ENCODE measurements at regions not wholly inside any gene's neighbourhood (a gene's known extent, or its start where the extent isn't known, plus 50 kb on each side); places are given as distances from the start of the nearest gene placed in this dataset.

GRCh38 chr17:31595076-31595475 is 203.6 kb downstream of the RAB11FIP4 start:
- BruUV-seq (replicated peaks) = no TSS peak
- ChIA-PET POLR2A (no interaction called here), CTCF (interaction anchor here (1.2 to 2.0 kb wide), 2 partner anchors 127 to 248 kb away, joined by 3 to 7 read pairs; no protein-coding TSS in a partner anchor)
- no peak overlapping the region for H2AFZ ChIP-seq (ENCODE audit: low read depth, low read length)
- peaks cover 18% of the 10 kb centered on the region for H3K4me1 ChIP-seq (ENCODE audit: control insufficient read depth, extremely low read depth, insufficient read depth, low read length)
- no peaks in the 10 kb centered on the region for H4K20me1 ChIP-seq (replicated peaks; ENCODE audit: control insufficient read depth, extremely low read depth, insufficient read depth, low read length)
- no peak overlapping the region for H3K27ac ChIP-seq (ENCODE audit: insufficient read depth, low read depth, low read length)
- dilution Hi-C loops (cut with MboI; ENCODE audit: extremely low pct_ligation_motif_present, low sequenced_read_pairs) = no loop called here
- no peak overlapping the region for H3K9ac ChIP-seq (replicated peaks; ENCODE audit: extremely low read depth, insufficient read depth, low read length)
- no peak overlapping the region for H3K4me2 ChIP-seq (ENCODE audit: insufficient read depth, low read length)
- H3K36me3 ChIP-seq (ENCODE audit: control insufficient read depth in 2 of 2, extremely low read depth in 1 of 2, insufficient read depth in 2 of 2, low read length in 2 of 2) = no peaks in the 10 kb centered on the region
- H3K9me1 ChIP-seq (replicated peaks; ENCODE audit: control insufficient read depth, extremely low read depth, insufficient read depth, low read length) = no peaks in the 10 kb centered on the region
- H3K27me3 ChIP-seq (ENCODE audit: control insufficient read depth in 2 of 2, insufficient read depth in 2 of 2, low read length in 2 of 2) = no peaks in the 10 kb centered on the region
- no peak for DNase-seq (ENCODE audit: low read depth, low spot score)
- H3K79me2 ChIP-seq (ENCODE audit: control insufficient read depth, insufficient read depth, low read length) = no peaks in the 10 kb centered on the region
- no peak for TF ChIP-seq FOS (IDR thresholded peaks at IDR 0.05; ENCODE audit: borderline replicate concordance, insufficient read depth, low read length)
- TF ChIP-seq EZH2 (IDR thresholded peaks at IDR 0.05; ENCODE audit: borderline replicate concordance, low read depth, low read length, severe bottlenecking) = no peak
- TF ChIP-seq MYC (IDR thresholded peaks at IDR 0.05; ENCODE audit: low read depth, low read length) = no peak
- TF ChIP-seq, protein P1, sequence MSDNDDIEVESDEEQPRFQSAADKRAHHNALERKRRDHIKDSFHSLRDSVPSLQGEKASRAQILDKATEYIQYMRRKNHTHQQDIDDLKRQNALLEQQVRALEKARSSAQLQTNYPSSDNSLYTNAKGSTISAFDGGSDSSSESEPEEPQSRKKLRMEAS (IDR thresholded peaks at IDR 0.05; ENCODE audit: insufficient read depth, insufficient read length) = no peak
- no peak for TF ChIP-seq JUN (IDR thresholded peaks at IDR 0.05; ENCODE audit: borderline replicate concordance, insufficient read depth, insufficient read length, low read depth)
- no peak for TF ChIP-seq POLR2AphosphoS5 (IDR thresholded peaks at IDR 0.05; ENCODE audit: insufficient read depth, low read depth, low read length)
- TF ChIP-seq POLR2A (IDR thresholded peaks at IDR 0.05; ENCODE audit: low read depth, low read length) = no peak
- TF ChIP-seq CTCF (IDR thresholded peaks at IDR 0.05; ENCODE audit: extremely low read depth in 1 of 2, insufficient read depth in 1 of 2, low read depth in 1 of 2, low read length in 2 of 2) = no peak
- no peak for TF ChIP-seq GATA2 (IDR thresholded peaks at IDR 0.05; ENCODE audit: insufficient read depth, insufficient read length, low read depth, low read length)
- no peak overlapping the region for H3K4me3 ChIP-seq (replicated peaks in 1 of 3; ENCODE audit: insufficient read depth in 1 of 3, low read depth in 1 of 3, low read length in 3 of 3)
- intact Hi-C loops (cut with micrococcal nuclease) = no loop called here
- no peaks in the 10 kb centered on the region for H3K9me3 ChIP-seq (replicated peaks; ENCODE audit: control insufficient read depth, insufficient read depth, low read length)
- FAIRE-seq = no peak
